Liver (tissue), 8 donors: ENCODE measurements at regions not wholly inside any gene's neighbourhood (a gene's known extent, or its start where the extent isn't known, plus 50 kb on each side); places are given as distances from the start of the nearest gene placed in this dataset.

Experiments used
- DNase-seq: peaks from one replicate; pipeline ENCODE4 v3.0.0-alpha.2; 2017; ENCODE audit warnings: low spot score
- H3K27ac ChIP-seq, 2 donors: one replicate each; pipeline ENCODE4 v1.7.0; 2013; ENCODE audit warnings: inconsistent platforms in 2 of 2, low read length in 2 of 2, control low read depth in 1 of 2, low read depth in 1 of 2, mild to moderate bottlenecking in 1 of 2
- H3K27me3 ChIP-seq, 4 donors: one replicate each; pipeline versions ENCODE4 v1.6.1 to v1.7.0; 2013; ENCODE audit warnings: low read length in 3 of 4, inconsistent platforms in 1 of 4, mild to moderate bottlenecking in 1 of 4, moderate library complexity in 1 of 4; ENCODE audit not compliant: control insufficient read depth in 4 of 4, insufficient read depth in 4 of 4
- H3K36me3 ChIP-seq, 4 donors: one replicate each; pipeline versions ENCODE4 v1.6.1 to v1.7.0; 2013; ENCODE audit warnings: low read length in 3 of 4, mild to moderate bottlenecking in 3 of 4, low read depth in 1 of 4, moderate library complexity in 1 of 4; ENCODE audit not compliant: control insufficient read depth in 4 of 4, insufficient read depth in 3 of 4
- H3K4me1 ChIP-seq, 4 donors: one replicate each; pipeline versions ENCODE4 v1.6.1 to v1.7.0; 2013; ENCODE audit warnings: low read length in 3 of 4, mild to moderate bottlenecking in 3 of 4, moderate library complexity in 1 of 4; ENCODE audit not compliant: control insufficient read depth in 4 of 4, insufficient read depth in 4 of 4
- H3K4me3 ChIP-seq, 3 donors: one replicate each; pipeline versions ENCODE4 v1.6.1 to v1.7.0; 2013; ENCODE audit warnings: low read length in 3 of 3, control low read depth in 1 of 3, low read depth in 1 of 3, mild to moderate bottlenecking in 1 of 3
- H3K9ac ChIP-seq, 2 donors: one replicate each; pipeline ENCODE4 v1.7.0; 2013; ENCODE audit warnings: low read length in 2 of 2, mild to moderate bottlenecking in 2 of 2, moderate library complexity in 2 of 2, control low read depth in 1 of 2, low read depth in 1 of 2
- H3K9me3 ChIP-seq, 4 donors: one replicate each; pipeline versions ENCODE4 v1.6.1 to v1.7.0; 2013; ENCODE audit warnings: low read length in 3 of 4; ENCODE audit not compliant: control insufficient read depth in 4 of 4
- EGR1 ChIP-seq, 2 donors: IDR thresholded peaks; 2 replicates each; pipeline ENCODE4 v1.6.1; 2016 to 2018; ENCODE audit warnings: antibody characterized with exemption in 2 of 2, low read depth in 2 of 2
- FOXA1 ChIP-seq: IDR thresholded peaks from 2 replicates; pipeline ENCODE4 v1.6.1; 2016; ENCODE audit warnings: antibody characterized with exemption
- FOXA2 ChIP-seq: IDR thresholded peaks from 2 replicates; pipeline ENCODE4 v1.6.1; 2016; ENCODE audit warnings: antibody characterized with exemption
- GABPA ChIP-seq, 2 donors: IDR thresholded peaks in 1 of 2; conservative IDR thresholded peaks in 1 of 2; 2 replicates each; pipeline ENCODE4 v1.6.1; 2016; ENCODE audit warnings: antibody characterized with exemption in 2 of 2, mild to moderate bottlenecking in 1 of 2, moderate library complexity in 1 of 2
- HNF4G ChIP-seq: IDR thresholded peaks from 2 replicates; pipeline ENCODE4 v1.6.1; 2016; ENCODE audit warnings: antibody characterized with exemption
- RAD21 ChIP-seq, 2 donors: IDR thresholded peaks; 2 replicates each; pipeline ENCODE4 v1.6.1; 2016; ENCODE audit warnings: antibody characterized with exemption in 2 of 2, mild to moderate bottlenecking in 2 of 2
- YY1 ChIP-seq: IDR thresholded peaks from 2 replicates; pipeline ENCODE4 v1.6.1; 2016; ENCODE audit warnings: antibody characterized with exemption, mild to moderate bottlenecking
- WGBS: extraction: QIAGEN DNeasy Blood & Tissue Kit; methylation state at CpG from one replicate; pipeline ENCODE4 v1.1.7; 2013; 5-methylcytosine and 5-hydroxymethylcytosine counted together
- TF ChIP-seq, protein P1 (sequence below): IDR thresholded peaks from 2 replicates; pipeline ENCODE4 v1.6.1; 2016; ENCODE audit warnings: antibody characterized with exemption
- TF ChIP-seq, protein P2 (sequence below): fragments of 150-350 bp; IDR thresholded peaks from 2 replicates; pipeline ENCODE4 v1.5.1; 2017; ENCODE audit warnings: improper control_type of control experiment, low read depth, low read length; ENCODE audit not compliant: missing input control
- TF ChIP-seq, protein P3 (sequence below): IDR thresholded peaks from 2 replicates; pipeline ENCODE4 v1.6.1; 2016; ENCODE audit warnings: antibody characterized with exemption
- TF ChIP-seq, protein P4 (sequence below): IDR thresholded peaks from 2 replicates; pipeline ENCODE4 v1.6.1; 2016; ENCODE audit warnings: antibody characterized with exemption
- donor health status: healthy.
- donor health status: healthy.
- donor health status: healthy.
- donor health status: healthy.
- donor health status: healthy.

DNA sequence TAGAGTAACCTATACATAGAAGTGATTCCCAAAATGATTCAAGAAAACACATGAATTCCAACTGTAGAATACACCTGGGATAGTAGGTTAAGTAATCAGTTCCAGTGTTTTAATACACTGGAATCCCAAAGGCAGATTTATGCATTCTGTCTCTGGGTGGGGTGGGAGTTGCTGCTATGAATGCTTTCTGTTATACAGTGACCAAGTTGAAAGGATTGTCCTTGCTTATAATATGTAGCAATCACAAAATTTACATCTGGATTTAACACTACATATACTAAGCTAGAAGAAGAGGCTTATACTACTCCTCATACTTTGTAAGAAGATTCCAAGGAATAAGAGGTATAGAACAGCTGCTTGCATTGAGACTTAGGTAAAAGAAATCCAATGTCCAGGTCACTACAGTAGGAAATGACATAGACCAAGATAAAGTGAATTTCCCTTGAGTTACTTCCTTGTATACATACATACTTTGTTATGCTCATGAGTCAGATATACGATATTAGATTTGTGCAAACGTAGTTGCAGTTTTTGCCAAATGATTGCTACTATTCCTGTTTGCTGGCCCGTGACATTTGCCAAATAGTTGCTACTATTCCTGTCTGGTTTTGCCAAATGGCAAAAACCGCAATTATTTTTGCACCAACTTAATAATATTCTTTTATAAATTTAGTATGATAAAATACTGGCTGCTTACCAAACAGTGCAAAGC, 210.5 kb upstream of the DIAPH2 start:
- Histone ChIP-seq H3K27me3 (no peaks in the 10 kb centered on the region), H3K4me1 (no peaks in the 10 kb centered on the region), H3K4me3 (no peak overlapping the region), H3K9ac (no peak overlapping the region), H3K36me3 (no peaks in the 10 kb centered on the region), H3K9me3 (no peaks in the 10 kb centered on the region), H3K27ac (no peak overlapping the region)
- 51% methylated on average over 4 of the region's 4 CpGs for WGBS
- TF ChIP-seq, protein P1, sequence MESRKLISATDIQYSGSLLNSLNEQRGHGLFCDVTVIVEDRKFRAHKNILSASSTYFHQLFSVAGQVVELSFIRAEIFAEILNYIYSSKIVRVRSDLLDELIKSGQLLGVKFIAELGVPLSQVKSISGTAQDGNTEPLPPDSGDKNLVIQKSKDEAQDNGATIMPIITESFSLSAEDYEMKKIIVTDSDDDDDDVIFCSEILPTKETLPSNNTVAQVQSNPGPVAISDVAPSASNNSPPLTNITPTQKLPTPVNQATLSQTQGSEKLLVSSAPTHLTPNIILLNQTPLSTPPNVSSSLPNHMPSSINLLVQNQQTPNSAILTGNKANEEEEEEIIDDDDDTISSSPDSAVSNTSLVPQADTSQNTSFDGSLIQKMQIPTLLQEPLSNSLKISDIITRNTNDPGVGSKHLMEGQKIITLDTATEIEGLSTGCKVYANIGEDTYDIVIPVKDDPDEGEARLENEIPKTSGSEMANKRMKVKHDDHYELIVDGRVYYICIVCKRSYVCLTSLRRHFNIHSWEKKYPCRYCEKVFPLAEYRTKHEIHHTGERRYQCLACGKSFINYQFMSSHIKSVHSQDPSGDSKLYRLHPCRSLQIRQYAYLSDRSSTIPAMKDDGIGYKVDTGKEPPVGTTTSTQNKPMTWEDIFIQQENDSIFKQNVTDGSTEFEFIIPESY: no peak
- no peak for DNase-seq

DNA sequence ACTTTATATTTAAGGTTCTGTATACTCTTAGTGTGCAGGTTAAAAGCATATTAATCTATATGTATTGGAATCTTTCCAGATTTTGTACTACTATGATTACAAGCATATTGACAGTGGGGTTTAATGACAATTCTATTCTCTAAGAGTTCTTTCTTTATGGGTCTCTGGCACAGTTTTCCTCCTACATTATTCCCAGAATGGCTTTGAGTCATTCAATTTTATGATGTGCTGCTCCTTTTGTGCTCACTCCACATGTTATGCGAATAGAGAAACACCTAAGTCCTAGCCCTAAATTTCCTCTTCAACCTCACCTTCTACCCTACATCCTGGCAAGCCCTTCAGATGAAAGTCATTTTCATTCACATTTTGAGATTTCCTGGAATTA, 209.9 kb upstream of the DIAPH2 start:
- no peak overlapping the region for H3K27ac ChIP-seq
- TF ChIP-seq EGR1 (IDR thresholded peaks at IDR 0.05; ENCODE audit: low read depth in 2 of 2) (no peak), GABPA (IDR thresholded peaks at IDR 0.05 in 1 of 2, conservative IDR thresholded peaks at IDR 0.05 in 1 of 2) (no peak), FOXA2 (no peak), YY1 (no peak), HNF4G (no peak), FOXA1 (no peak), RAD21 (IDR thresholded peaks at IDR 0.05) (no peak)
- TF ChIP-seq, protein P1: no peak
- TF ChIP-seq, protein P2, sequence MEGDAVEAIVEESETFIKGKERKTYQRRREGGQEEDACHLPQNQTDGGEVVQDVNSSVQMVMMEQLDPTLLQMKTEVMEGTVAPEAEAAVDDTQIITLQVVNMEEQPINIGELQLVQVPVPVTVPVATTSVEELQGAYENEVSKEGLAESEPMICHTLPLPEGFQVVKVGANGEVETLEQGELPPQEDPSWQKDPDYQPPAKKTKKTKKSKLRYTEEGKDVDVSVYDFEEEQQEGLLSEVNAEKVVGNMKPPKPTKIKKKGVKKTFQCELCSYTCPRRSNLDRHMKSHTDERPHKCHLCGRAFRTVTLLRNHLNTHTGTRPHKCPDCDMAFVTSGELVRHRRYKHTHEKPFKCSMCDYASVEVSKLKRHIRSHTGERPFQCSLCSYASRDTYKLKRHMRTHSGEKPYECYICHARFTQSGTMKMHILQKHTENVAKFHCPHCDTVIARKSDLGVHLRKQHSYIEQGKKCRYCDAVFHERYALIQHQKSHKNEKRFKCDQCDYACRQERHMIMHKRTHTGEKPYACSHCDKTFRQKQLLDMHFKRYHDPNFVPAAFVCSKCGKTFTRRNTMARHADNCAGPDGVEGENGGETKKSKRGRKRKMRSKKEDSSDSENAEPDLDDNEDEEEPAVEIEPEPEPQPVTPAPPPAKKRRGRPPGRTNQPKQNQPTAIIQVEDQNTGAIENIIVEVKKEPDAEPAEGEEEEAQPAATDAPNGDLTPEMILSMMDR: no peak
- TF ChIP-seq, protein P3, sequence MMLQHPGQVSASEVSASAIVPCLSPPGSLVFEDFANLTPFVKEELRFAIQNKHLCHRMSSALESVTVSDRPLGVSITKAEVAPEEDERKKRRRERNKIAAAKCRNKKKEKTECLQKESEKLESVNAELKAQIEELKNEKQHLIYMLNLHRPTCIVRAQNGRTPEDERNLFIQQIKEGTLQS: no peak
- TF ChIP-seq, protein P4, sequence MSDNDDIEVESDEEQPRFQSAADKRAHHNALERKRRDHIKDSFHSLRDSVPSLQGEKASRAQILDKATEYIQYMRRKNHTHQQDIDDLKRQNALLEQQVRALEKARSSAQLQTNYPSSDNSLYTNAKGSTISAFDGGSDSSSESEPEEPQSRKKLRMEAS: no peak
- H3K36me3 ChIP-seq: no peaks in the 10 kb centered on the region
- no peaks in the 10 kb centered on the region for H3K27me3 ChIP-seq
- no peak overlapping the region for H3K9ac ChIP-seq
- WGBS: 91% methylated on average over 1 of the region's 1 CpG
- no peaks in the 10 kb centered on the region for H3K9me3 ChIP-seq
- DNase-seq: no peak
- H3K4me3 ChIP-seq: no peak overlapping the region
- no peaks in the 10 kb centered on the region for H3K4me1 ChIP-seq
